ENCODE measurements at regions not wholly inside any gene's neighbourhood (a gene's known extent, or its start where the extent isn't known, plus 50 kb on each side); places are given as distances from the start of the nearest gene placed in this dataset.

- no peaks in the 10 kb centered on the region for H3K27me3 ChIP-seq (ENCODE audit: control insufficient read depth, insufficient read depth, low read length)
- H3K4me3 ChIP-seq (ENCODE audit: low read depth, low read length) = no peak overlapping the region
- FAIRE-seq (no peak), DNase-seq (ENCODE audit: low read depth) (no peak)
- H3K36me3 ChIP-seq (ENCODE audit: control insufficient read depth, insufficient read depth, low read length) = no peaks in the 10 kb centered on the region
- TF ChIP-seq CTCF (IDR thresholded peaks at IDR 0.05; ENCODE audit: insufficient read depth, low read length, severe bottlenecking) = no peak
Observed at GRCh38 chr4:11904117-11904535, 475.4 kb upstream of the HS3ST1 start.

GRCh38 chr4:11901089-11901488, 472.4 kb upstream of the HS3ST1 start:
- Histone ChIP-seq H3K36me3 (ENCODE audit: control insufficient read depth, insufficient read depth, low read length) (no peaks in the 10 kb centered on the region), H3K4me3 (ENCODE audit: low read depth, low read length) (no peak overlapping the region), H3K27me3 (ENCODE audit: control insufficient read depth, insufficient read depth, low read length) (no peaks in the 10 kb centered on the region)
- DNase-seq (ENCODE audit: low read depth) (no peak), FAIRE-seq (no peak)
- no peak for TF ChIP-seq CTCF (IDR thresholded peaks at IDR 0.05; ENCODE audit: insufficient read depth, low read length, severe bottlenecking)

GRCh38 chr4:11900359-11900758, 471.7 kb upstream of the HS3ST1 start:
- Histone ChIP-seq H3K36me3 (ENCODE audit: control insufficient read depth, insufficient read depth, low read length) (no peaks in the 10 kb centered on the region), H3K4me3 (ENCODE audit: low read depth, low read length) (no peak overlapping the region), H3K27me3 (ENCODE audit: control insufficient read depth, insufficient read depth, low read length) (no peaks in the 10 kb centered on the region)
- no peak for FAIRE-seq
- DNase-seq (ENCODE audit: low read depth) = no peak
- no peak for TF ChIP-seq CTCF (IDR thresholded peaks at IDR 0.05; ENCODE audit: insufficient read depth, low read length, severe bottlenecking)

DNA sequence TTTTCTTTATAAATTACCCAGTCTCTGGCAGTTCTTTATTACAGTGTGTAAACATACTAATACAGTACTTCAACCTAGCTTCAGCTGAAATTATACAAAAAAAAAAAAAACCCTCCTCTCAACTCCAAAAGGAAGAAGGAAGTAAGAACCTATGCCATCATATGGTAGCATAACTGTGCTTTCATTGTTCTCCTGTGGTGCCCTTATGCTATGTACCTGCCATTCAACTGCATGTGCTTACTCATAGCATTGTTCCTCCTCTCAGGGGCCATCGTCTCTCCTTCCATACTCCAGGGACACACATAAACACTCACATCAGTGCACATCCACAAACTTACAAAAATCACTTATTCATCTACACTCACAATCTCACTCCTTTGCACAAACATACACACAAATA, 470.1 kb upstream of the HS3ST1 start:
- no peak for DNase-seq (ENCODE audit: low read depth)
- TF ChIP-seq CTCF (IDR thresholded peaks at IDR 0.05; ENCODE audit: insufficient read depth, low read length, severe bottlenecking) = no peak
- no peak for FAIRE-seq

GRCh38 chr4:11895766-11896165, 467.1 kb upstream of the HS3ST1 start:
- FAIRE-seq (no peak), DNase-seq (ENCODE audit: low read depth) (no peak)
- no peaks in the 10 kb centered on the region for H3K27me3 ChIP-seq (ENCODE audit: control insufficient read depth, insufficient read depth, low read length)
- no peak for TF ChIP-seq CTCF (IDR thresholded peaks at IDR 0.05; ENCODE audit: insufficient read depth, low read length, severe bottlenecking)
- no peak overlapping the region for H3K4me3 ChIP-seq (ENCODE audit: low read depth, low read length)
- H3K36me3 ChIP-seq (ENCODE audit: control insufficient read depth, insufficient read depth, low read length) = no peaks in the 10 kb centered on the region

More for the DNA sequence above, 470.1 kb upstream of the HS3ST1 start:
- Histone ChIP-seq H3K36me3 (ENCODE audit: control insufficient read depth, insufficient read depth, low read length) (no peaks in the 10 kb centered on the region), H3K4me3 (ENCODE audit: low read depth, low read length) (no peak overlapping the region), H3K27me3 (ENCODE audit: control insufficient read depth, insufficient read depth, low read length) (no peaks in the 10 kb centered on the region)

DNA sequence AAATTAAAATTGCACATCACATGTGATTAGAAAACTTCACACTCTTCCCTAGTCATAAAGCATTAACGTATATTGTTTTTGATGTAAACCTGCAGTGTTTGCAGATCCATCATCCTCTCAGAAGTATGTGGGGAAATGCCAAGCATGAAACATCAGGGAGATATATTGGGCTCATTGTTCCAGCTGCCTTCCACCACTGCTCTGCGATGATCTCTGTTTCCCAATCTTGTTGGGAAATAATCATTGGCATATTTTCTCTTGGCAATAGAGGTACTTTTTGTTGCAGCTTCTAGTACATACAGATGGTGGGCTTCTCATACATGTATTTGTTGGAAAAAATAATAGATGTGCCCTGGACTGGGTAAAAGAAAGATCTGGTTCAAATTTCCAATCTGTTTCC, 466.3 kb upstream of the HS3ST1 start:
- DNase-seq (ENCODE audit: low read depth) (no peak), FAIRE-seq (no peak)
- Histone ChIP-seq H3K36me3 (ENCODE audit: control insufficient read depth, insufficient read depth, low read length) (no peaks in the 10 kb centered on the region), H3K4me3 (ENCODE audit: low read depth, low read length) (no peak overlapping the region), H3K27me3 (ENCODE audit: control insufficient read depth, insufficient read depth, low read length) (no peaks in the 10 kb centered on the region)
- no peak for TF ChIP-seq CTCF (IDR thresholded peaks at IDR 0.05; ENCODE audit: insufficient read depth, low read length, severe bottlenecking)

All from bronchial epithelial cell (primary cell).